Endothelial cell of umbilical vein (primary cell): ENCODE measurements at regions not wholly inside any gene's neighbourhood (a gene's known extent, or its start where the extent isn't known, plus 50 kb on each side); places are given as distances from the start of the nearest gene placed in this dataset.

Experiments used
- BruUV-seq: library from RNA; stranded (reverse); fragments of 400-500 nt; replicated peaks from 2 replicates; lab custom pipeline; 2021; lab: Mats Ljungman, UMichigan
- CTCF ChIA-PET: fragments of 300-600, 350-600 bp; sonication (Branson Sonifier 250); formaldehyde crosslinking; loops from one replicate; lab custom pipeline; 2021; ENCODE audit warnings: antibody characterized with exemption, inconsistent platforms; lab: Charles Lee
- POLR2A ChIA-PET: fragments of 300-600, 350-600 bp; sonication (Branson Sonifier 250); formaldehyde crosslinking; loops from one replicate; lab custom pipeline; 2021; ENCODE audit warnings: antibody characterized with exemption, inconsistent platforms; lab: Charles Lee
- DNase-seq: peaks from one replicate; pipeline ENCODE4 v3.0.0-alpha.2; 2011; ENCODE audit warnings: low read depth, low spot score
- FAIRE-seq: peaks from 2 replicates; lab custom pipeline; 2011; peaks lifted over from hg19 to GRCh38; lab: Jason Lieb, UNC
- H2AFZ ChIP-seq: 2 replicates; pipeline ENCODE4 v1.6.0; 2012; ENCODE audit warnings: low read depth, low read length, control low read depth, inconsistent platforms
- H3K27ac ChIP-seq: 2 replicates; pipeline ENCODE4 v1.5.1; 2011; ENCODE audit warnings: low read depth, mild to moderate bottlenecking, control low read depth, low read length, moderate library complexity; ENCODE audit not compliant: insufficient read depth
- H3K27me3 ChIP-seq, 2 experiments: 2 replicates each; pipeline versions ENCODE4 v1.6.0 to v1.6.1; 2011; ENCODE audit warnings: low read length in 2 of 2, mixed read lengths in 1 of 2; ENCODE audit not compliant: control insufficient read depth in 2 of 2, insufficient read depth in 2 of 2
- H3K36me3 ChIP-seq, 2 experiments: 2 replicates in 1 of 2; 3 replicates in 1 of 2; pipeline ENCODE4 v1.5.1; 2011; ENCODE audit warnings: low read length in 2 of 2, mild to moderate bottlenecking in 1 of 2, moderate library complexity in 1 of 2; ENCODE audit not compliant: control insufficient read depth in 2 of 2, insufficient read depth in 2 of 2; ENCODE audit errors: extremely low read depth in 1 of 2
- H3K4me1 ChIP-seq: 3 replicates; pipeline ENCODE4 v1.5.1; 2011; ENCODE audit warnings: mild to moderate bottlenecking, low read length; ENCODE audit not compliant: control insufficient read depth, insufficient read depth; ENCODE audit errors: extremely low read depth
- H3K4me2 ChIP-seq: 2 replicates; pipeline ENCODE4 v1.6.1; 2011; ENCODE audit warnings: low read length, control low read depth, mixed read lengths; ENCODE audit not compliant: insufficient read depth
- H3K4me3 ChIP-seq, 3 experiments: fragments of 200-600 bp in 1 of 3; sonication (generic), shearing (Covaris generic) in 1 of 3; replicated peaks in 1 of 3; 2 replicates each; pipeline ENCODE4 v1.5.1; 2011 to 2016; ENCODE audit warnings: control low read depth in 3 of 3, low read length in 3 of 3, mild to moderate bottlenecking in 2 of 3, inconsistent platforms in 1 of 3, low read depth in 1 of 3, moderate library complexity in 1 of 3; ENCODE audit not compliant: insufficient read depth in 1 of 3
- H3K79me2 ChIP-seq: 2 replicates; pipeline ENCODE4 v1.6.0; 2012; ENCODE audit warnings: low read length, inconsistent platforms; ENCODE audit not compliant: control insufficient read depth, insufficient read depth
- H3K9ac ChIP-seq: replicated peaks from 2 replicates; pipeline ENCODE3; 2011; ENCODE audit warnings: low read length, control low read depth; ENCODE audit not compliant: insufficient read depth; ENCODE audit errors: extremely low read depth
- H3K9me1 ChIP-seq: replicated peaks from 3 replicates; pipeline ENCODE4 v1.6.0; 2011; ENCODE audit warnings: mild to moderate bottlenecking, low read length; ENCODE audit not compliant: control insufficient read depth, insufficient read depth; ENCODE audit errors: extremely low read depth
- H3K9me3 ChIP-seq: replicated peaks from 2 replicates; pipeline ENCODE4 v1.5.1; 2012; ENCODE audit warnings: low read length, inconsistent platforms; ENCODE audit not compliant: control insufficient read depth, insufficient read depth
- H4K20me1 ChIP-seq: replicated peaks from 2 replicates; pipeline ENCODE3; 2011; ENCODE audit warnings: mild to moderate bottlenecking, low read length; ENCODE audit not compliant: control insufficient read depth, insufficient read depth; ENCODE audit errors: extremely low read depth
- CTCF ChIP-seq, 2 donors: IDR thresholded peaks; 1 replicate in 1 of 2; 2 replicates in 1 of 2; pipeline ENCODE4 v1.5.1; 2011; ENCODE audit warnings: low read length in 2 of 2, mild to moderate bottlenecking in 2 of 2, moderate library complexity in 2 of 2, control low read depth in 1 of 2, inconsistent platforms in 1 of 2, low read depth in 1 of 2; ENCODE audit not compliant: insufficient read depth in 1 of 2; ENCODE audit errors: extremely low read depth in 1 of 2
- FOS ChIP-seq: IDR thresholded peaks from 2 replicates; pipeline ENCODE4 v1.6.1; 2011; ENCODE audit warnings: mild to moderate bottlenecking, low read length, moderate library complexity, borderline replicate concordance; ENCODE audit not compliant: insufficient read depth
- MYC ChIP-seq: IDR thresholded peaks from one replicate; pipeline ENCODE4 v1.6.1; 2011; ENCODE audit warnings: mild to moderate bottlenecking, low read depth, low read length
- POLR2A ChIP-seq: IDR thresholded peaks from 2 replicates; pipeline ENCODE4 v1.6.1; 2012; ENCODE audit warnings: low read depth, mild to moderate bottlenecking, control low read depth, low read length
- dilution Hi-C: fragments of 300-500 bp; cut with MboI; formaldehyde crosslinking; loops from one replicate; pipeline ENCODE4 v1.15.0; 2019; ENCODE audit warnings: low sequenced_read_pairs; ENCODE audit not compliant: extremely low pct_ligation_motif_present
- intact Hi-C: fragments of 100-400 bp; cut with micrococcal nuclease; formaldehyde crosslinking; loops from one replicate; pipeline ENCODE4 v1.10.0; 2022
- TF ChIP-seq, protein P1 (sequence below): IDR thresholded peaks from 2 replicates; pipeline ENCODE4 v1.6.1; 2011; ENCODE audit not compliant: insufficient read depth, insufficient read length

DNA sequence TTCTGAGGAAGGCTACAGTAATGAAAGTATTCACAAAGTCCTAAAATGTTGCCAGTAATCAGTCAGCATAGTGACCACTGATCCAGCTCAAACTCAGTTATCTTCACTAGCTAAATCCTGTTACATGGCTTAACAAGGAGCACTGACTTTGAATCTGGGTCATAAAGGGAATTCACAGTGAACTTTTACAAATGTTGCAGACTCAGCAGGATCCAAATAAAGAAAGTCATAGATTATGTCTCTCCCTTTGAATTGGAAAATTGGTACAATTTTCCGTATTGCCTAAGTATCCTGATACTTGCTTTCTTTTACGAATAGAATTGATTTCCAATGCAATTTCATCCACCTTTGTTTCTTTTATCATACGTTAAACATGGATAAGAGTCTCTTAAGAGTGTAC lies 431.5 kb upstream of the CNTN6 start:
- Histone ChIP-seq H3K4me1 (no peaks in the 10 kb centered on the region), H3K4me2 (no peak overlapping the region), H4K20me1 (no peaks in the 10 kb centered on the region), H3K79me2 (no peaks in the 10 kb centered on the region), H3K4me3 (no peak overlapping the region), H3K27ac (no peak overlapping the region), H2AFZ (no peak overlapping the region), H3K27me3 (no peaks in the 10 kb centered on the region), H3K9me1 (no peaks in the 10 kb centered on the region), H3K9me3 (peaks cover 2% of the 10 kb centered on the region), H3K9ac (no peak overlapping the region), H3K36me3 (no peaks in the 10 kb centered on the region)
- no peak for TF ChIP-seq POLR2A
- TF ChIP-seq MYC, result no peak
- no peak for TF ChIP-seq FOS
- ChIA-PET CTCF (no interaction called here), POLR2A (no interaction called here)
- dilution Hi-C loops, result no loop called here
- no TSS peak for BruUV-seq
- FAIRE-seq, result no peak
- intact Hi-C loops, result no loop called here
- DNase-seq, result no peak

DNA sequence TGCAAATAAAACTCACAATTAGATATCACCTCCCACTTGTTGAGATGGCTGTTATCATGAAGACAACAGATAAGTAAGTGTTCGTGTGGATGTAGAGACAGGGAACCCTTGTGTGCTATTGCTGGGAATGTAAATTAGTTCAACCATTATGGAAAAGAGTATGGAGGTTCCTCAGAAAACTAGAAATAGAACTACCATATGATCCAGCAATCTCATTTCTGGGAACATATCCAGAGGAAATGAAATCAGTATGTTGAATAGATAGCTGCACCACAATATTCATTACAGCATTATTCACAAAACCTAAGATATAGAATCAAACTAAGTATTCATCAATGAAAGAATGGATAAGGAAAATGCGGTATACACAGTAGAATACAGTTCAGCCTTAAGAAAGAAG lies 418.7 kb upstream of the CNTN6 start:
- H4K20me1 ChIP-seq, result no peaks in the 10 kb centered on the region
- FAIRE-seq (no peak), DNase-seq (no peak)
- POLR2A ChIA-PET, result no interaction called here
- H3K4me3 ChIP-seq, result no peak overlapping the region
- no peak overlapping the region for H3K27ac ChIP-seq
- H3K36me3 ChIP-seq, result no peaks in the 10 kb centered on the region
- H3K9ac ChIP-seq, result no peak overlapping the region
- no peaks in the 10 kb centered on the region for H3K9me3 ChIP-seq
- TF ChIP-seq POLR2A, result no peak
- no peak for TF ChIP-seq MYC
- TF ChIP-seq CTCF (IDR thresholded peaks at IDR 0.05; ENCODE audit: extremely low read depth in 1 of 2, insufficient read depth in 1 of 2, low read depth in 1 of 2, low read length in 2 of 2), result no peak
- TF ChIP-seq FOS, result no peak
- TF ChIP-seq, protein P1, sequence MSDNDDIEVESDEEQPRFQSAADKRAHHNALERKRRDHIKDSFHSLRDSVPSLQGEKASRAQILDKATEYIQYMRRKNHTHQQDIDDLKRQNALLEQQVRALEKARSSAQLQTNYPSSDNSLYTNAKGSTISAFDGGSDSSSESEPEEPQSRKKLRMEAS, result no peak
- no peak overlapping the region for H2AFZ ChIP-seq
- no peaks in the 10 kb centered on the region for H3K4me1 ChIP-seq
- no peaks in the 10 kb centered on the region for H3K27me3 ChIP-seq
- dilution Hi-C loops (no loop called here), intact Hi-C loops (no loop called here)
- no peaks in the 10 kb centered on the region for H3K9me1 ChIP-seq
- no peaks in the 10 kb centered on the region for H3K79me2 ChIP-seq
- BruUV-seq, result no TSS peak
- CTCF ChIA-PET, result no interaction called here
- H3K4me2 ChIP-seq, result no peak overlapping the region
